C4-2B (cell line): ENCODE measurements at regions not wholly inside any gene's neighbourhood (a gene's known extent, or its start where the extent isn't known, plus 50 kb on each side); places are given as distances from the start of the nearest gene placed in this dataset.

Experiments
- ZFX ChIP-seq: fragments of 450-650 bp; IDR thresholded peaks from 2 replicates; pipeline ENCODE4 v1.6.1; 2017
- TF ChIP-seq, protein P1 (sequence below): fragments of 450-650 bp; conservative IDR thresholded peaks from 2 replicates; pipeline ENCODE4 v1.5.1; 2017; ENCODE audit warnings: mild to moderate bottlenecking

GRCh38 chr15:37792351-37792750 lies 142.1 kb upstream of the TMCO5A start:
- TF ChIP-seq, protein P1, sequence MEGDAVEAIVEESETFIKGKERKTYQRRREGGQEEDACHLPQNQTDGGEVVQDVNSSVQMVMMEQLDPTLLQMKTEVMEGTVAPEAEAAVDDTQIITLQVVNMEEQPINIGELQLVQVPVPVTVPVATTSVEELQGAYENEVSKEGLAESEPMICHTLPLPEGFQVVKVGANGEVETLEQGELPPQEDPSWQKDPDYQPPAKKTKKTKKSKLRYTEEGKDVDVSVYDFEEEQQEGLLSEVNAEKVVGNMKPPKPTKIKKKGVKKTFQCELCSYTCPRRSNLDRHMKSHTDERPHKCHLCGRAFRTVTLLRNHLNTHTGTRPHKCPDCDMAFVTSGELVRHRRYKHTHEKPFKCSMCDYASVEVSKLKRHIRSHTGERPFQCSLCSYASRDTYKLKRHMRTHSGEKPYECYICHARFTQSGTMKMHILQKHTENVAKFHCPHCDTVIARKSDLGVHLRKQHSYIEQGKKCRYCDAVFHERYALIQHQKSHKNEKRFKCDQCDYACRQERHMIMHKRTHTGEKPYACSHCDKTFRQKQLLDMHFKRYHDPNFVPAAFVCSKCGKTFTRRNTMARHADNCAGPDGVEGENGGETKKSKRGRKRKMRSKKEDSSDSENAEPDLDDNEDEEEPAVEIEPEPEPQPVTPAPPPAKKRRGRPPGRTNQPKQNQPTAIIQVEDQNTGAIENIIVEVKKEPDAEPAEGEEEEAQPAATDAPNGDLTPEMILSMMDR: no peak
- no peak for TF ChIP-seq ZFX
